LNCAP (cell line): ENCODE measurements at regions not wholly inside any gene's neighbourhood (a gene's known extent, or its start where the extent isn't known, plus 50 kb on each side); places are given as distances from the start of the nearest gene placed in this dataset.

Experiments
- TF ChIP-seq, protein P1 (sequence below): fragments of 450-650 bp; IDR thresholded peaks from 2 replicates; pipeline ENCODE4 v1.5.1; 2017; ENCODE audit warnings: mild to moderate bottlenecking

DNA sequence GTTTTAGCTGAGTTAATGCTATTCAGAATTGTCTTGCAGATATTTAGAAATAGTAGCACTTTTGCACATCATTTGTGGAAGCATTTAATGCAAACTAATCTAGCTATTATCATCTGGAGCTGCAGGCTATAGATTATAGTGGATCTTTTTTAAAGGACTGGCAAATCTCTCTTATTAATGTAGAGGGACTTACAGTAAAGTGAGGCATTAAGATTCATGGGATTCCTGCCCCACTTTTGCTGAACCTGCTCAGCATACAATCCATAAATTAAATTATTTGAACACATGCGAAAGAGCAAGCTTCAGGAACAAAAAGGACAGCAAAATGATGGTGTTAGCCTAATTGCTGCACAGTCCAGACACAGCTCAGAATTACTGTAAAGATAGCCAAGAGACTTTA lies 477.7 kb downstream of the DCDC2C start:
- TF ChIP-seq, protein P1, sequence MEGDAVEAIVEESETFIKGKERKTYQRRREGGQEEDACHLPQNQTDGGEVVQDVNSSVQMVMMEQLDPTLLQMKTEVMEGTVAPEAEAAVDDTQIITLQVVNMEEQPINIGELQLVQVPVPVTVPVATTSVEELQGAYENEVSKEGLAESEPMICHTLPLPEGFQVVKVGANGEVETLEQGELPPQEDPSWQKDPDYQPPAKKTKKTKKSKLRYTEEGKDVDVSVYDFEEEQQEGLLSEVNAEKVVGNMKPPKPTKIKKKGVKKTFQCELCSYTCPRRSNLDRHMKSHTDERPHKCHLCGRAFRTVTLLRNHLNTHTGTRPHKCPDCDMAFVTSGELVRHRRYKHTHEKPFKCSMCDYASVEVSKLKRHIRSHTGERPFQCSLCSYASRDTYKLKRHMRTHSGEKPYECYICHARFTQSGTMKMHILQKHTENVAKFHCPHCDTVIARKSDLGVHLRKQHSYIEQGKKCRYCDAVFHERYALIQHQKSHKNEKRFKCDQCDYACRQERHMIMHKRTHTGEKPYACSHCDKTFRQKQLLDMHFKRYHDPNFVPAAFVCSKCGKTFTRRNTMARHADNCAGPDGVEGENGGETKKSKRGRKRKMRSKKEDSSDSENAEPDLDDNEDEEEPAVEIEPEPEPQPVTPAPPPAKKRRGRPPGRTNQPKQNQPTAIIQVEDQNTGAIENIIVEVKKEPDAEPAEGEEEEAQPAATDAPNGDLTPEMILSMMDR, result no peak

DNA sequence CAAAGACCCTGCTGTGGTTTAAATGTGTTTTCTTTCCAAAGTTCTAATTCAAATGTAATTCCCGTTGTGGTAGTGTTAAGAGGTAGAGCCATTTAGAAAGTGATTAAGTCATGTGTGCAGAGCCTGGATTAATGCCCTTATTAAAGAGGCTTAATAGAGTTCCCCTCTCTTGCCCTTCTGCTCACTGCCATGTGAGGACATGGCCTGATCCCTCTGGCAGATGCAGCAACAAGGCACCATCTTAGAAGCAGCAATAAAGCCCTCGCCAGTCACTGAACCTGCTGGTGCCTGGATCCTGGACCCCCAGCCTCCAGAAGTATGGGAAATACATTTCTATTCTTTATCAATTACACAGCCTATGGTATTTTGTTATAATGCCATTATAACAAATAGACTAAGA lies 485.2 kb downstream of the DCDC2C start:
- TF ChIP-seq, protein P1, result no peak

DNA sequence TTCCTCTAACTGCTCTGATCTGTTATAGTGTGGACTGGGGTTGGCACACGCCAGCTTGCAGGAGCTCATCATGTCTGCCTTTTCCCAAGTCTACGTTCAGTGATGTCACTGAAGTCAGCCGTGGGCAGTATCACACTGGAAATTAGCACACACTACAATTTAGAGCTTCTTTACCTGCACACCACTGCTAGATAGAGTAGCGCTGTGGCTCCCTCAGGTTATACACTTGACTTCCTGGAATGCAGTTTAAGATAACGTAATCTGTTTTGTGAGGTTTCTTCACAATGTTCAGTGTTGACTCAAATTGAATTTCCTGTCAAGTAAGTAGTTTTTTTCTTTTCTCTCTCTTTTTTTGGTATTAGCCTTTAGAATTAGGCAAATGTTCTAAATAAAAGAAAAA lies 487.2 kb downstream of the DCDC2C start:
- TF ChIP-seq, protein P1, result no peak

DNA sequence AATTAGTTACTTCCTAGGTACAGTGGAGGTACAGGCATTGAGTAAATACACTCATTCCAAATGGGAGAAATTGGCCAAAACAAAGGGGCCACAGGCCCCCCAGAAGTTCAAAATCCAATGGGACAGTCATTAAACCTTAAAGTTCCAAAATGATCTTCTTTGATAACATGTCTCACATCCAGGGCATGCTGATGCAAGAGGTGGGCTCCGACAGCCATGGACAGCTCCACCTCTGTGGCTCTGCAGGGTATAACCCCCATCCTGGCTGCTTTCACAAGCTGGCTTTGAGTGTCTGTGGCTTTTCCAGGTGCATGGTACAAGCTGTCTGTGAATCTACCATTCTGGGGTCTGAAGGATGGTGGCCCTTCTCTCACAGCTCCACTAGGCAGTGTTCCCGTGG lies 488.7 kb downstream of the DCDC2C start:
- TF ChIP-seq, protein P1, result no peak

DNA sequence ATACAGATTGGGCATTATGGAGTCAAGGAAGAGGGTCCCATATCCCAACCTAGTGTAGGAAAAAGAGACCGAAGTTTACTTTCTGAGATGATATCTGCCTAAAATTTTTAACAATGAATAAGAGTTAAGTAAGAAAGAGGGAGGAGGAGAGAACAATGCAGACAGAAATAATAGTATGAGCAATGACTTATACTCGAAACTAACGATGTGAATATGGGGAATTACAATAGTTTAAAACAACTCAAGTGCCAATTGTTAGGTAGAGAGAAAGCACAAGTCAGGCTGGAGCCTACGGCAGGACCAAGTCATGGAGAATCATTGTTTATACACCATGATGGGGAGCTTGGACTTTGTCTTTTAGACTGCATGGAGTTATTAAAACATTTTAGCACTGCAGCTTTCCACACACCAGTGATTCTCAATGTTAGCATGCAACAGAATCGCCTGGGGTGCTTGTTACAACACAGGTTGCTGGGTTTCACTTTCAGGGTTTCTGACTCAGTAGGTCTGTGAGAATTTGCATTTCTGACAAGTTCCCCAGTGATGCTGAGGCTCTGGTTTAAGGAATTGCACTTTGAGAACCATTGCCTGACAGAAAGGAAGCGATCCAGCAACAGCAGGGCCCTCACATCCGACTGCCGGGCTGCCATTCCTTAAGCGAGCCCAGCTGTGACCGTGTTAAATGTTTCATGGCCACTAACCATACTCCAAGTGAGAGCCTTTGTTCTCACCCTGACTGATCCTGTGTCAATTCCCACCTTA lies 511.2 kb downstream of the DCDC2C start:
- TF ChIP-seq, protein P1, result no peak

DNA sequence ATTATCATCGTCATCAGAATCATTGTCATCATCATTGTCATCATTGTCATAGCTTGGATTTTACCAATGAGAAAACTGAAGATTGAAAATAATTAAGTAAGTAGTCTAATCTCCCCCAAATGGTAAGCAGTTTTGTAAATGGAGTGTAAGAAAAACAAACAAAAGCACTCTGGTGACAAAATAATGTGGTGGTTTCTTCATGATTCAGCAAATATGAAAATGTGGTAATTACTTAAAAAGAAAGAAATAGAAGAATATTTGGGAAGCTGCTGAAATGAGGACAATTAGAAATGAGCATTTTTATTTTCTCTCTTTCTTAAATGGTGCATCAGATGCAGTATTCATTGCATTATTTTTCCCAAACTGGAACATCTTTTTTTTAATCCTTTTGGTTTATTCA lies 514.4 kb downstream of the DCDC2C start:
- TF ChIP-seq, protein P1, result no peak

DNA sequence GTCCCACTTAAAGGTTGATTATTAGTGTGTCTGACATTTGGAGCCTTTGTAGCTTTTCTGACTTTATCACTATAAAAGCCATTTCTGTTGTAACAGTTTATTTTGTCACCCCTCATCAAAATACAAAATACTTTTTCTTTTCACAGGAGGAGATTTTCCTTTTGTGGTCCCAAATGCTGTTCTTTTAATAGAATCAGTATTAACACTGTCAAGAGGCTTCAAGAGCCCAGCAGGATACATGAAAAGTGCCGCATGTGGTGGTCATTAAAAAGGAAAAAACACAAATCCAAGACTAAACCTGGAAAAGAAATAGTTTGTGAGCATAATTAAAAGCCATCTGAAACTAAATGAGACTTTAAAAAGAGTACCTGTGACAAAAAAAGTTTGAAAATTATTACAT lies 515.7 kb downstream of the DCDC2C start:
- TF ChIP-seq, protein P1, result no peak

DNA sequence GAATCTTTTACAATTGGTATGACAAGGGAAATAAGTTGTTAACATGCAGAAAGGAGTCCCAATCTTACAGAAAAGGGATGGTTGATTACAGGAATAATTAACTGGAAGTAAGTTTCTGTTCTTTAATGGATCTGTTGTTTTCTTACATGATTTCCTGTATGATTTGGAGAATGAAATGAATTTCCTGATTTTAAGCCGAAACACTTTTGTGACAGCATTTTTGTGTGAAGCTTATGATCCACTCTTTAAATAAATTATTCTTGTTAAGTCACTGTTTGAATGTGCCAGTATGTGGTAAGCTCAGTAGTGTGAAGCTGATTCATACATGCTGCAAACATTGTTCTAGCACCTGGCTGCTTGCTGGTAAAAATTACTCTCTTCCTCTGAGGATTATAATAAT lies 516.2 kb downstream of the DCDC2C start:
- TF ChIP-seq, protein P1, result no peak
